ENCODE measurements at regions not wholly inside any gene's neighbourhood (a gene's known extent, or its start where the extent isn't known, plus 50 kb on each side); places are given as distances from the start of the nearest gene placed in this dataset.

DNA sequence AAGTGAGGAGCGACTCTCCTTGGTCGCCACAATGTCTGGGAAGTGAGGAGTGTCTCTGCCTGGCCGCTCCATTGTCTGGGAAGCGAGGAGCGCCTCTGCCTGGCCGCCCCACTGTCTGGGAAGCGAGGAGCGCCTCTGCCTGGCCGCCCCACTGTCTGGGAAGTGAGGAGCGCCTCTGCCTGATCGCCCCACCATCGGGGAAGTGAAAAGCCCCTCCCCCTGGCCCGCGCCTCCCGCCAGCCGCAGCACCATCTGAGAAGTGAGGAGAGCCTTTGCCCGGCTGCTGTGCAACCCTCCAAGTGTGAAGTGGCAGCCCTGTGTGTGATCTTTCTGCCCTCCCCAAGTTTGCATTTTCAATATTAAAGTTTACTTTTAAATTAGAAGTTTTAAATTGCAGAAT, 95.0 kb upstream of the PPP2R5A start:
- DNase-seq (ENCODE audit: low read depth) = no peak

GRCh38 chr1:212192261-212192998, 92.8 kb upstream of the PPP2R5A start:
- no peak for DNase-seq (ENCODE audit: low read depth)

DNA sequence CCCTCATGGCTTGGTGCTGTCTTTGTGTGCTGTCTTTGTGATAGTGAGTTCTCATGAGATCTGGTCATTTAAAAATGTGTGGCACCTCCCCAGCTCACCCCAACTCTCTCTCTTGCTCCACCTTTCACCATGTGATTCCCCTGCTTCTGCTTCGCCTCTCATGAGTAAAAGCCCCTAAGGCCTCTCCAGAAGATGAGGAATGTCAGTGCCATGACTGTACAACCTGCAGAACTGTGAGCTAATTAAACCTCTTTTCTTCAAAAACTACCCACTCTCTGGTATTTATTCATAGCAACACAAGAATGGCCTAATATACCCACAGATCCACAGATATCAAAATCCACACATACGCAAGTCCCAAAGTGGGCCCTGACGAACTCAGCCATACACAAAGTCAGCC, 88.9 kb upstream of the PPP2R5A start:
- DNase-seq (ENCODE audit: low read depth) = no peak

DNA sequence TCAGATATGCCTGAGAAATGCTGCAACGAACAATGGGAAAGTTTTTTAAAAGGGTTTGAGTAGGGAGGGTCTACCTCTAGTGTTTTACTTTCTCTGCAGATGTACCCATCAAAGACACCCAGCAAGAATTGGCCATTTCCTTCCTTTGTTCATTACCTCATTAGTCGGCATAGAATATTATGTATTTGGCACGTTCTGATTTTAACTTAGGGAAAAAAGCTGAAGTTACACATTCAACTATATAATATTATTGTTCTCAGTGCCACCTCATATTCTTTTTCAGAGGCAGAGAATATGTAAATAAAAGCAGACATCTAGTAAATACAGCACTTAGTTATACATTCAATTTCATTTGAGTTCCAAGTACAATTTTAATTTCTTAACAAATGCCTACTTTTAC, 83.7 kb upstream of the PPP2R5A start:
- DNase-seq (ENCODE audit: low read depth) = no peak

- DNase-seq (ENCODE audit: low read depth) = no peak
These were observed 81.6 kb upstream of the PPP2R5A start for GRCh38 chr1:212203630-212204029.

DNA sequence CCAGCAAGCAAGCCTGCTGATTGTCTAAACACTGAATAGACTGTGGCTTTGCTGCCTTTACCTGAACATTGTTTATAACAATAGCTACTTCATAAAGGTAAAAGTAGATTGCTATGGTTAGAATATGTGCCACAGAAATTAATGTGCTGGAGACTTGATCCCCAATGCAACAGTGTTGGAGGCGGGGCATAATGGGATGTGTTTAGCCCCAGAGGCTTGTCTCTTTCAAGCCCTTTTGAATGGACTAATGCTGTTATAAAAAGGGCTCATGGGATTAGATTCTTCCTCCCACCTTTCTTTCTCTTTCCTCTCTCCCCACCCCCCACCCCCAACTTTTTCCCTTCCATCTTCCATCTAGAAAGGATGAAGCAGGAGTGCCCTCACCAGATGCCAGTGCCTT, 80.2 kb upstream of the PPP2R5A start:
- no peak for DNase-seq (ENCODE audit: low read depth)

GRCh38 chr1:212205843-212206242, 79.4 kb upstream of the PPP2R5A start:
- DNase-seq (ENCODE audit: low read depth) = no peak

DNA sequence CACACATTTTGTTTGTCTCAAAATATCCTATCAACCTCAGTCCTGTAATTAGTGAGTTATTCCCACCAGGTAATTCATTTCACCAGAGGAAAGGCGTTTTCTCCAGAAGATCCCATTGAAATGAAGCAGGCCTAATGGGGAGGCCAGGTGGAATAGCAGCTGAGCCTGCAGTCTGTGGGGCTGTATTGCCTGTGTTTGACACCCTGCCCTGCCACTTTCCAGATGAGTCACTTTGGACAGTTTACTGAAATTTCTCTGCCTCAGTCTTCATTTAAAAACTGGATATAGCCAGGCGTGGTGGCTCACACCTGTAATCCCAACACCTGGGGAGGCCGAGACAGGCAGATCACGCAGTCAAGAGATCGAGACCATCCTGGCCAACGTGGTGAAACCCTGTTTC, 78.1 kb upstream of the PPP2R5A start:
- no peak for DNase-seq (ENCODE audit: low read depth)

DNA sequence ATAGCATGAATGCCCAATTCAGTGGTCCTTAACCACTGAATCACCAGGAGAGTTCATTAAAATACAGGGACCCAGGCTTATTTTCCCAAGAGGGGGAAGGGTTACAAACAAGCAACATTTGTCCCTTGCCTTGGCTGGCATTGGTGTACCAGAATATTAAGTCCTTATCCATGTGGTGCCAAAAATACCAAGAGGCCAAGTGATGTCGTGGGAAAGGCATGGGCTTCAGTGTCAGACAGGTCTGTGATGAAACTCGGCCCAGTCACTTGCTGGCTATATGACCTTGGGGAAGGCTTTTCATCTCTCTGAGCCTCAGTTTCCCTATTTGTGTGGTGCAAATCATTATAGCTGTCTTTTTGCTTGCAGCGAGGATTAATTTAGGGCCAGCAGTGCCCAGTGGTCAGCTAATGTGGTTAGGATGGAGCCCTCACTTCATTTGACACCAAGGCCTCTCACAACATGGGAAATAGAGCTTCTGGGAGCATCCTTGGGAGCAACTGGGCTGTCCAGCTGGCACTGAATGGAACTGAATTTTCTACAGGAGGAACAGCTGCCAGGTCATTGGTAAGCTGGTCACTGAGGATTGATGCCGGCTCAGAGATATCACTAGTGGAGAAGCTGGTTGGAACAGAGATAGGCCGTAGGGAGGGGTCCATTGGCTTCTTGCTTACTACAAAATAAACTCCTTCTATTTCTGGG, 77.2 kb upstream of the PPP2R5A start:
- DNase-seq (ENCODE audit: low read depth) = no peak

GRCh38 chr1:212208978-212209644, 76.1 kb upstream of the PPP2R5A start:
- DNase-seq (ENCODE audit: low read depth) = no peak

- DNase-seq (ENCODE audit: low read depth) = no peak
These were observed 73.8 kb upstream of the PPP2R5A start for GRCh38 chr1:212211371-212211770.

- no peak for DNase-seq (ENCODE audit: low read depth)
These were observed 72.9 kb upstream of the PPP2R5A start for GRCh38 chr1:212212343-212212742.

DNA sequence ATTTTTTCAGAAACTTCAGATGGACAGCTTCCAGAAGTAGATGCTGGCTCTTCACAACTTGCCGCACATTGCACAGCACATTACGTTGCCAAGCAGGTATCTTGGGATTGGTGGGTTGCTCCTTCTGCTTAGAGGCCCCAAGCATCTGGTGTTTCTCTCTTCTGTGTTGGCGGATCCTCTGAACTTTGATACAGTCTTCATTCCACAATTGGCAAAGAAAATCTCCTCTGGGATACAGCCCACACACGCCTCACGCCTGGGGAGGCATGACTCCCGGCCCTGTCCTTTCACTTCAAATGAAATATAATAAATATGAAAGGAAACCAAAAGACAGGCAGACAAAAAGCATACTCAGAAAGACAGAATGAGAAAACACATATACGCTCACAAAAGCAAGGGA, 72.3 kb upstream of the PPP2R5A start:
- DNase-seq (ENCODE audit: low read depth) = no peak

- DNase-seq (ENCODE audit: low read depth) = no peak
These were observed 71.4 kb upstream of the PPP2R5A start for GRCh38 chr1:212213784-212214183.

DNA sequence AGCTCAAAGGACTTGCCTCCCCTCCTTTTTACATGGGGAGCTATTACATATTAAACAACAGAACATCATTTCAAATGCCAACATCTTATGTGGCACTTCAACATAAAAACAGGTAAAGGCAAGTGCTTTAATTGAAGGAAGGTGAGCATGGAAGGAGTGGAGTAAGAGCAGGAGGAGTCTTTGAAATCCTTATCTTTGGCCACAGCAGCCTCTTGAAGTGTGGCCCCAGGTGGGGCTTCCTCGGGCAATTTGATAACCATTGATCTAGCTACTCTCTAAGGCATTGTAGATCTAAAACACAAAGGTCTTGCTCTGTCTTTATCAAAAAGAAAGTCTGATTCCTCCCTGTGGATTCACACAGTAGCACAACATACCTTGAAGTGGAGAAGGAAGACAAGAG, 70.9 kb upstream of the PPP2R5A start:
- no peak for DNase-seq (ENCODE audit: low read depth)

DNA sequence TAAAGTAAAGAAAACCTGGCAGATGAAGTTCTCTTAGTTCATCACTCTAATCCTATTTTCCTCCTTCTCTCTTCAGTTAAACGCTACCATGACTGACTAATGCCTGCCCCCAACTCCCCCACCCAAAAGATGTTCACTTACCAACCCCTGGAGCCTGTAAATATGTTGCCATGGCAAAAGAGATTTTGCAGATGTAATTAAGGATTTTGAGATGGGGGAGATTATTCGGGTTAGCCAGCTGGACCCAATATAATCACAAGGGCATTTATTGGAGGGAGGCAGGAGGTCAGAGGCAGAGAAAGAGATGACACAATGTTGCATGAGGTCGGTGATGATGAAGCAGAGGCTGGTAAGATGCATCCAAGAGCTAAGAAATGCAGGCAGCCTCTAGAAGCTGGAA, 69.3 kb upstream of the PPP2R5A start:
- DNase-seq (ENCODE audit: low read depth) = no peak

- no peak for DNase-seq (ENCODE audit: low read depth)
These were observed 67.6 kb upstream of the PPP2R5A start for GRCh38 chr1:212217633-212218032.

DNA sequence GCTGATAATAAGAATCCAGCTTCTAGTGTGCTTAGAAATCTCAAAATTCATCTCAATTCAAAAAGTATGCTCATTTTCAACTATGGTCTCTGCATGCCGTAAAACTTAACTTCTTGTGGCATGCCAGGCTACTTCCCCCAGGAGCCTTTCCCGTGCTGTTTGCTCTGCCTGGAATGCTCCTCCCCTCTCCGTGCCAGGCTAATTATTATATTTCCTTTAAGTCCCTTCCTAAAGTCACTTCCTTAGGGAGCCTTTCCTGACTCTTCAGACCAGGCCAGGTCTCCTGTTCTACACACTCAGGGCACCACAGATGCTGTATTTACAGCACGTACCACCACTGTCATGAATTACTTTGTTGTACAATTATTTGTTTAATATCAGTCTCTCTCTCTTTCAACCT, 67.1 kb upstream of the PPP2R5A start:
- no peak for DNase-seq (ENCODE audit: low read depth)

DNA sequence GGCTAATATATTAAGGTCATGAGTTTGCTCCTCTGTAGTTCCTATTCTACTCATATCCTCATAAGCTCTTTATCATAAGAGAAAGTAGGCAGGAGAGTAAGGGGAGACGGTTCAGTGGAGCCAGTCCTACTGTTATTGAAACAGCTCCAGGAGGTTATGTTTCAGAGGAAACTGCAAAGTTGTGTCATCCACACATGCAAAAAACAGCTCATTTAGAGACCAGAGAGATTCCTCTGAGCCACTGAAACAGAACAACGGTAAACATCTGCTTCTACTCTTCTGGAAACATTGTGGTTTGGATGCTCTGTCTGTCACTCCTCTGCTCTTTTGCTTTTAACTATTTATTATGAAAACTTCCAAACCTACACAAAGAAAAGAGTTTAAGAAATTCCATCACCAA, 66.3 kb upstream of the PPP2R5A start:
- DNase-seq (ENCODE audit: low read depth) = peak; percentile 57

DNA sequence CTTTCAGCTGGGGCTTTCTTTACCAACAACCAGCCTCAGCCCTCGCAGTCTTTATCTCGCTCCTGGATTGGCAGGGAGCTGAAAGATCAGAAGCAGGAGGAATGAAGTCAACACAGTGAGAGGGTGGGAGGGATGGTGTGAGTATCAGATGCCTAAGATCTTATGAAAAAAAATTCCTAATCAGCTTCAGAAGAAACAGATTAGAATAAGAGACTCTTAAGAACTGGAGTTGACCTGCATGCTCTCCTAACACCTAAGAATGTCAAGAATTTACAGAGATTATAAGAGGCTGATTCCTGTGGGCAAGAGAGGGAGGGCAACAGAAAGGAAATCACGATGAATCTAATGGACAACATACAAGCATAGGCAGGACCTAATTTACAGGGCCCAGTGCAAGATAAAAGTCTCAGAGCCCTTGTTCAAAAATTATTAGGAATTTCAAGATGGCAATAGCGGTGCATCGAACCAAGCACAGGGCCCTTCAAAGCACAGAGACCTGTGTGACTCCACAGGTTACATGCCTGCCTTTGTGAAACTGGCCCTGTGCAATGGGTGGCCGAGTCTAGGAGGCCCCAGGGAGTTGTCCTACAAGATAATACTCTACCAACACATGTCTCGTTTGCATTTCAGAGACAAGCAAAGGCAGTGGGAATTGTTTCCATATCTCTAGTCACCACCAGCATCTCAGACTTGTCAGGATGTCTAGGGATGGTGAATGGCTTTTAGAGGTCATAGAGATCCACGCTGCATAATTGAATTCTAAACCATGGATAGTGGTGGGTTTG, 65.3 kb upstream of the PPP2R5A start:
- no peak for DNase-seq (ENCODE audit: low read depth)

- no peak for DNase-seq (ENCODE audit: low read depth)
These were observed 63.4 kb upstream of the PPP2R5A start for GRCh38 chr1:212221801-212222200.

DNA sequence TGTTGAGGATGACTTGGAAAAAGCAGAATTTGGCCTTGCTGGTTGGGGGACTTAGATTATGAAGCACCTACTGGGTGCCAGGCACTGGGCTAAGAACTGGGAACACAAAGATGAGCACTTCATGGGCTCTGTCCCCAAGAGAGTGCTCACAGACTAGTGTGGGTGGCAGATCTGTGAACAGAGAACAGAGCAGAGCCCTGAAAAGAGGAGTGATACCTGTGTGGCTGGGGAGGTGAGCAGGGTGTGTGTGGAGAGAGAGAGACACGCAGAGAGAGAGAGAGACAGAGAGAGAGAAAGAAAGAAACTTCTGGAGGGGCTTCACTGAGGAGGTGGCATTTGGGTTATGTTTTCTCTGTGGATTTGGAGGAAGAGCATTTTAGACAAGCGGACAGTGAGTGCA, 61.1 kb upstream of the PPP2R5A start:
- no peak for DNase-seq (ENCODE audit: low read depth)

DNA sequence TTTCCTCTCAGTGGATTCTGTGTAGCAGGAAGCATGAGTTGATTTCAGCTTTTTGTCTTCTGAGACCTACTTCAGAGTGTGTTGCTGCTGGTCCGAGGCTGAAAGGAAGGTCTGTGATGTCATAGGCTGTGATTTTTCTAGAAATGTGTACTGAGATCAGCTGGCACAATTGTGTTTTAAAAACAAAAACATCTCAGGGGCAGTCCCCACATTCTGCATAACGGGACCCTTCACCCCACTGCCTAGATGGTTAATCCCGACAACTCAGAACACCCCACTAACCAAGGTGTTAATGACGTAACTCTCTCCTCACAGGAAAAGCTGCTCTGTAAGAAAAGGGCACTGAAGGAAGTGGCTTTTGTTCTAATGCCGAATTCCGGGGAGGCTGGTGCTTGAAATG, 59.8 kb upstream of the PPP2R5A start:
- DNase-seq (ENCODE audit: low read depth) = no peak

Data from HS-5 (cell line).